Sigmoid colon (tissue), 4 donors: ENCODE measurements at regions not wholly inside any gene's neighbourhood (a gene's known extent, or its start where the extent isn't known, plus 50 kb on each side); places are given as distances from the start of the nearest gene placed in this dataset.

Experiments
- POLR2AphosphoS5 ChIP-seq, 4 donors: sonication (generic); formaldehyde crosslinking; IDR thresholded peaks; one replicate each; pipeline ENCODE4 v1.6.1; 2017; ENCODE audit warnings: antibody characterized with exemption in 4 of 4
- TF ChIP-seq, protein P1 (sequence below), 4 experiments: fragments of 450-650 bp in 3 of 4; fragments of 200-600 bp in 1 of 4; IDR thresholded peaks; one replicate each; pipeline ENCODE4 v1.5.1; 2016 to 2019; ENCODE audit warnings: antibody characterized with exemption in 4 of 4, mild to moderate bottlenecking in 3 of 4, moderate library complexity in 2 of 4

DNA sequence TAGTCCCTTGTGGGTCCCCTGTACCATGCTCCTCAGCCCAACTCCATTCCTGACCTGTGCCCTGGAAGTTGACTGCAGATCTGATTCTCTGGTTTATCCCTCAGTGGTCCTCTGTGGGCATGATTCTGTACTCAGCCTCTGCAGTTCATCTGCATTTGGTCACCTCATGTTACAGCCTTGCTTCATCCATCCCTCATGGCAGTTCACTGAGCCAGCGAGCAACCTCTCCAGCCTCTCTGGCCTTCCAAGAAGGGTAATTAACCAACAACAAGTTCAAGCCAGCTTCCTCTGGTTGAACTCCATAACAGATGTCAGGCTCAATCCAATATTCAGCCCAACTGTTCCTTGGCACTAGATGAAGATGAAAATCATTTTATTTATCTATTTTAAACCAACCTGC is 509.5 kb downstream of the NTRK3 start:
- TF ChIP-seq, protein P1, sequence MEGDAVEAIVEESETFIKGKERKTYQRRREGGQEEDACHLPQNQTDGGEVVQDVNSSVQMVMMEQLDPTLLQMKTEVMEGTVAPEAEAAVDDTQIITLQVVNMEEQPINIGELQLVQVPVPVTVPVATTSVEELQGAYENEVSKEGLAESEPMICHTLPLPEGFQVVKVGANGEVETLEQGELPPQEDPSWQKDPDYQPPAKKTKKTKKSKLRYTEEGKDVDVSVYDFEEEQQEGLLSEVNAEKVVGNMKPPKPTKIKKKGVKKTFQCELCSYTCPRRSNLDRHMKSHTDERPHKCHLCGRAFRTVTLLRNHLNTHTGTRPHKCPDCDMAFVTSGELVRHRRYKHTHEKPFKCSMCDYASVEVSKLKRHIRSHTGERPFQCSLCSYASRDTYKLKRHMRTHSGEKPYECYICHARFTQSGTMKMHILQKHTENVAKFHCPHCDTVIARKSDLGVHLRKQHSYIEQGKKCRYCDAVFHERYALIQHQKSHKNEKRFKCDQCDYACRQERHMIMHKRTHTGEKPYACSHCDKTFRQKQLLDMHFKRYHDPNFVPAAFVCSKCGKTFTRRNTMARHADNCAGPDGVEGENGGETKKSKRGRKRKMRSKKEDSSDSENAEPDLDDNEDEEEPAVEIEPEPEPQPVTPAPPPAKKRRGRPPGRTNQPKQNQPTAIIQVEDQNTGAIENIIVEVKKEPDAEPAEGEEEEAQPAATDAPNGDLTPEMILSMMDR (IDR thresholded peaks at IDR 0.05), result no peak
- TF ChIP-seq POLR2AphosphoS5 (IDR thresholded peaks at IDR 0.05), result no peak
